MCF 10A (cell line): ENCODE measurements at regions not wholly inside any gene's neighbourhood (a gene's known extent, or its start where the extent isn't known, plus 50 kb on each side); places are given as distances from the start of the nearest gene placed in this dataset.
"Not testable (repeated sequence)": the region's sequence is repeated elsewhere in the genome, so short reads cannot be mapped to it uniquely, and the experiment has no call there.

Source experiments
- BruUV-seq: library from RNA; stranded (reverse); fragments of 400-500 nt; replicated peaks from 2 replicates; lab custom pipeline; 2021; lab: Mats Ljungman, UMichigan
- CTCF ChIA-PET: fragments of 300-600 bp; sonication (Branson Sonifier 250); formaldehyde crosslinking; extraction: SDS; loops from one replicate; lab custom pipeline; 2021; ENCODE audit warnings: antibody characterized with exemption, inconsistent platforms; lab: Yijun Ruan, JAX
- POLR2A ChIA-PET: fragments of 300-600, 350-650 bp; sonication (Branson Sonifier 250); formaldehyde crosslinking; extraction: SDS; loops from one replicate; lab custom pipeline; 2020; ENCODE audit warnings: antibody characterized with exemption, inconsistent platforms; lab: Yijun Ruan, JAX
- DNase-seq: peaks from one replicate; pipeline ENCODE4 v3.0.0-alpha.2; 2018; ENCODE audit not compliant: unreplicated experiment
- H3K27ac Mint-ChIP-seq: one replicate; pipeline ENCODE4 v1.8.0; 2022; ENCODE audit warnings: mild to moderate bottlenecking, low read depth, mixed read lengths; ENCODE audit not compliant: unreplicated experiment
- H3K27me3 Mint-ChIP-seq: one replicate; pipeline ENCODE4 v1.8.0; 2022; ENCODE audit warnings: mixed read lengths; ENCODE audit not compliant: insufficient read depth, unreplicated experiment
- H3K36me3 Mint-ChIP-seq: one replicate; pipeline ENCODE4 v1.8.0; 2022; ENCODE audit warnings: mild to moderate bottlenecking, moderate library complexity, mixed read lengths; ENCODE audit not compliant: insufficient read depth, unreplicated experiment
- H3K4me1 Mint-ChIP-seq: one replicate; pipeline ENCODE4 v1.8.0; 2022; ENCODE audit warnings: mixed read lengths; ENCODE audit not compliant: insufficient read depth, unreplicated experiment
- H3K4me3 Mint-ChIP-seq: one replicate; pipeline ENCODE4 v1.8.0; 2022; ENCODE audit warnings: mild to moderate bottlenecking, moderate library complexity, mixed read lengths; ENCODE audit not compliant: unreplicated experiment
- H3K9me3 Mint-ChIP-seq: one replicate; pipeline ENCODE4 v1.8.0; 2022; ENCODE audit warnings: mixed read lengths; ENCODE audit not compliant: unreplicated experiment
- CTCF ChIP-seq: fragments of 200-600 bp; IDR thresholded peaks from one replicate; pipeline ENCODE4 v1.8.0; 2022; ENCODE audit warnings: antibody characterized with exemption, mild to moderate bottlenecking; ENCODE audit not compliant: unreplicated experiment
- intact Hi-C: fragments of 100-400 bp; cut with micrococcal nuclease; formaldehyde crosslinking; loops from 2 replicates; pipeline ENCODE4 v1.14.1; 2022

GRCh38 chr3:75321060-75321459 is 343.1 kb upstream of the FRG2C start:
- BruUV-seq = no TSS peak
- no peak overlapping the region for H3K27ac Mint-ChIP-seq
- POLR2A ChIA-PET = no interaction called here
- H3K9me3 Mint-ChIP-seq = peaks cover 32% of the 10 kb centered on the region
- H3K36me3 Mint-ChIP-seq = no peaks in the 10 kb centered on the region
- intact Hi-C loops = no loop called here
- H3K4me3 Mint-ChIP-seq = no peak overlapping the region
- no peak for DNase-seq
- CTCF ChIA-PET = no interaction called here
- TF ChIP-seq CTCF = no peak
- no peaks in the 10 kb centered on the region for H3K27me3 Mint-ChIP-seq
- H3K4me1 Mint-ChIP-seq = no peaks in the 10 kb centered on the region

DNA sequence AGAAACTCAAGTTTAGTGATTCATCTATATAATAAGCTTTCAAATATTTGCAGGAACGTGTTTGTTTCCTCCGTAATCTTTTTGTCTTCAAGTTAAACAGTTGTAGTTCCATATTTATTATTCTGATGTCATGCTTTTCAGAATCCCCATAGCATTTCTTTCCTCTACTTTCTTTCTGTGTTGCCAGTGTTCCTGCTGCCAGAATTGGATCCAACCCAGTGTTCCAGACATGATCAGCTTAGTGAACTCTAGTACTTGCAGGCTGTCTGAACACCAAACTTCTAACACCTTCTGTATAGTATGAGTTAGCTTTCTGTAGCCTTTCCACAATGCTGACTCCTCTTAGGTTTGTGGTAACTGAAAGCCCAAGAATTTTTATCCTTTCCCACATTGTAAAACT is 340.2 kb upstream of the FRG2C start:
- H3K4me1 Mint-ChIP-seq, H3K27me3 Mint-ChIP-seq, H3K27ac Mint-ChIP-seq, DNase-seq, H3K4me3 Mint-ChIP-seq, POLR2A ChIA-PET, H3K36me3 Mint-ChIP-seq, intact Hi-C loops, BruUV-seq: not testable (repeated sequence)
- H3K9me3 Mint-ChIP-seq = peaks cover 35% of the 10 kb centered on the region
- CTCF ChIA-PET = interaction anchor here (0.6 kb wide), 1 partner anchor 1811 kb away, joined by 3 read pairs; no protein-coding TSS in a partner anchor

DNA sequence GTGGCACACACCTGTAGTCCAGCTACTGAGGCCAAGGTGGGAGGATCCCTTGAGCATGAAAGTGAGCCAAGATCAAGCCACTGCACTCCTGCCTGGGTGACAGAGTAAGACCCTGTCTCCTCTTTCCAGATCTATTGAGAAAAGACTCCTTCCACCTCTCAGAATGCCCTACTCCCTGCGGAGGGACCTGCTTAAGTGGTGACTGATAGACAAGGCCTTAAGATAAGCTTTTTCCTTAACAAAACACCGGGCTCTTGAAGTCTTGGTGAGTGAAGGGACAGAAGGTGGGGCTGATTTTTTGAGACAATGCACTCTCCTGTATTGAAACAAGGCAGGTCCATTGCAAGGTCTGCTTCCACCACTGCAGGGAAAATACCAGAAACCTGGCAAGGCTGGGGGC is 338.4 kb upstream of the FRG2C start:
- DNase-seq = no peak
- CTCF ChIA-PET = no interaction called here
- TF ChIP-seq CTCF = no peak
- Mint-ChIP-seq H3K4me3 (no peak overlapping the region), H3K4me1 (no peaks in the 10 kb centered on the region), H3K27ac (no peak overlapping the region), H3K9me3 (peaks cover 36% of the 10 kb centered on the region), H3K27me3 (no peaks in the 10 kb centered on the region), H3K36me3 (no peaks in the 10 kb centered on the region)
- intact Hi-C loops = no loop called here
- POLR2A ChIA-PET = no interaction called here
- BruUV-seq = no TSS peak

DNA sequence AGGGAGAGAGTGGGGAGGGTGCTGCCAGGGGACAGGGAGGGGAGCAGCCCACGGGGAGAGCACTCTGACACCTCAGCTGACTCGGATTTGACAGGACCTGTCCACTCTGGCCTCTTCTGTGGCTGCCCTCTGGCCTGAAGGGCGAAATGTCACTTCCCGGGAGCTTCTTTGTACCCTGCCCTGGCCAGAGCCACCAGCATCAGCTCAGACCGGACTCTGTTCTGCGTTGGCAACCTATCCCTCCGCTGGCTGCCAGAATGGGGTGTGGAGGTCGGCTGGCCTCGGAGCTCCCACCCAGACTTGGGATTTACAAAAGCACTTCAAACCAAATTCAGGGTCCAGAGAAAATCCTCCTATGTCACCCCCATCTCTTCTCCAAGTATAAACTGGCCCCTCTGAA is 336.7 kb upstream of the FRG2C start:
- Mint-ChIP-seq H3K27ac (no peak overlapping the region), H3K36me3 (no peaks in the 10 kb centered on the region), H3K27me3 (no peaks in the 10 kb centered on the region), H3K9me3 (peaks cover 31% of the 10 kb centered on the region), H3K4me1 (no peaks in the 10 kb centered on the region), H3K4me3 (no peak overlapping the region)
- ChIA-PET CTCF (interaction anchor here (0.6 kb wide), 1 partner anchor 9 kb away, joined by 3 read pairs; no protein-coding TSS in a partner anchor), POLR2A (no interaction called here)
- intact Hi-C loops = no loop called here
- no TSS peak for BruUV-seq
- TF ChIP-seq CTCF = no peak
- no peak for DNase-seq
